ENCODE measurements at regions not wholly inside any gene's neighbourhood (a gene's known extent, or its start where the extent isn't known, plus 50 kb on each side); places are given as distances from the start of the nearest gene placed in this dataset.

- no peak for TF ChIP-seq CTCF (conservative IDR thresholded peaks at IDR 0.05)
- TF ChIP-seq EZH2 (IDR thresholded peaks at IDR 0.05; ENCODE audit: low read depth): no peak
Observed at GRCh38 chr9:30478684-30479083, 1905.8 kb upstream of the ACO1 start.

Measured in PC-9 (cell line).